Mesenchymal stem cell (in vitro differentiated cells and primary cell): ENCODE measurements at regions not wholly inside any gene's neighbourhood (a gene's known extent, or its start where the extent isn't known, plus 50 kb on each side); places are given as distances from the start of the nearest gene placed in this dataset.
"Not testable (repeated sequence)": the region's sequence is repeated elsewhere in the genome, so short reads cannot be mapped to it uniquely, and the experiment has no call there.

Source experiments
- DNase-seq: peaks from one replicate; pipeline ENCODE4 v3.0.0-alpha.2; 2013
- H2AFZ ChIP-seq: one replicate; pipeline ENCODE4 v1.6.1; 2013; ENCODE audit warnings: low read depth, mild to moderate bottlenecking, control low read depth, inconsistent platforms, low read length, moderate library complexity
- H2AK5ac ChIP-seq: 2 replicates; pipeline ENCODE4 v1.6.1; 2013; ENCODE audit warnings: low read length, moderate library complexity, mild to moderate bottlenecking, inconsistent platforms; ENCODE audit not compliant: severe bottlenecking
- H2BK120ac ChIP-seq: one replicate; pipeline ENCODE4 v1.6.1; 2013; ENCODE audit warnings: low read depth, mild to moderate bottlenecking, inconsistent platforms, low read length, moderate library complexity
- H2BK12ac ChIP-seq, 2 experiments: one replicate each; pipeline ENCODE4 v1.6.1; 2013; ENCODE audit warnings: inconsistent platforms in 2 of 2, low read length in 2 of 2, mild to moderate bottlenecking in 2 of 2, moderate library complexity in 2 of 2, control low read depth in 1 of 2
- H2BK15ac ChIP-seq: one replicate; pipeline ENCODE4 v1.6.1; 2013; ENCODE audit warnings: mild to moderate bottlenecking, low read depth, inconsistent platforms; ENCODE audit not compliant: poor library complexity, severe bottlenecking
- H2BK5ac ChIP-seq: 2 replicates; pipeline ENCODE4 v1.6.1; 2013; ENCODE audit warnings: low read depth, mild to moderate bottlenecking, low read length, control low read depth, inconsistent platforms; ENCODE audit not compliant: poor library complexity, severe bottlenecking
- H3K14ac ChIP-seq, 2 experiments: one replicate each; pipeline ENCODE4 v1.6.1; 2013; ENCODE audit warnings: inconsistent platforms in 2 of 2, low read length in 2 of 2, control low read depth in 1 of 2, mild to moderate bottlenecking in 1 of 2, moderate library complexity in 1 of 2
- H3K18ac ChIP-seq, 2 experiments: one replicate each; pipeline ENCODE4 v1.6.1; 2013; ENCODE audit warnings: inconsistent platforms in 2 of 2, low read length in 2 of 2, control low read depth in 1 of 2, low read depth in 1 of 2, mild to moderate bottlenecking in 1 of 2
- H3K23ac ChIP-seq, 2 experiments: one replicate each; pipeline ENCODE4 v1.6.1; 2013; ENCODE audit warnings: inconsistent platforms in 2 of 2, low read length in 2 of 2, mild to moderate bottlenecking in 2 of 2, moderate library complexity in 2 of 2, control low read depth in 1 of 2
- H3K27ac ChIP-seq: 2 replicates; pipeline ENCODE4 v1.5.1; 2013; ENCODE audit warnings: mild to moderate bottlenecking, moderate library complexity, low read length, control low read depth, inconsistent platforms; ENCODE audit not compliant: poor library complexity, severe bottlenecking
- H3K27me3 ChIP-seq, 2 experiments: 2 replicates each; pipeline versions ENCODE4 v1.6.1 to v1.7.0; 2013; ENCODE audit warnings: low read length in 2 of 2, mild to moderate bottlenecking in 2 of 2, moderate library complexity in 2 of 2, control low read depth in 1 of 2, inconsistent platforms in 1 of 2; ENCODE audit not compliant: control insufficient read depth in 1 of 2, insufficient read depth in 1 of 2
- H3K36me3 ChIP-seq, 2 experiments: 2 replicates each; pipeline versions ENCODE4 v1.6.1 to v1.7.0; 2013; ENCODE audit warnings: low read length in 2 of 2, control low read depth in 1 of 2, inconsistent platforms in 1 of 2, low read depth in 1 of 2, mild to moderate bottlenecking in 1 of 2; ENCODE audit not compliant: insufficient read depth in 2 of 2, control insufficient read depth in 1 of 2
- H3K4ac ChIP-seq, 2 experiments: one replicate each; pipeline ENCODE4 v1.6.1; 2013; ENCODE audit warnings: inconsistent platforms in 2 of 2, low read length in 2 of 2, mild to moderate bottlenecking in 2 of 2, moderate library complexity in 2 of 2, control low read depth in 1 of 2, low read depth in 1 of 2
- H3K4me1 ChIP-seq: 2 replicates; pipeline ENCODE4 v1.6.1; 2013; ENCODE audit warnings: low read depth, low read length, control low read depth; ENCODE audit not compliant: control insufficient read depth, insufficient read depth
- H3K4me2 ChIP-seq: 2 replicates; pipeline ENCODE4 v1.6.1; 2013; ENCODE audit warnings: low read length, mild to moderate bottlenecking, inconsistent platforms; ENCODE audit not compliant: poor library complexity, severe bottlenecking
- H3K4me3 ChIP-seq, 2 experiments: 2 replicates each; pipeline versions ENCODE4 v1.5.1 to v1.7.0; 2013; ENCODE audit warnings: low read length in 2 of 2, mild to moderate bottlenecking in 2 of 2, control low read depth in 1 of 2, low read depth in 1 of 2; ENCODE audit not compliant: insufficient read depth in 1 of 2
- H3K79me1 ChIP-seq: replicated peaks from 2 replicates; pipeline ENCODE4 v1.6.1; 2013; ENCODE audit warnings: mild to moderate bottlenecking, control low read depth, low read length, inconsistent platforms; ENCODE audit not compliant: poor library complexity, severe bottlenecking
- H3K9ac ChIP-seq: 2 replicates; pipeline ENCODE4 v1.7.0; 2013; ENCODE audit warnings: mild to moderate bottlenecking, low read length, moderate library complexity
- H3K9me3 ChIP-seq: 2 replicates; pipeline ENCODE4 v1.7.0; 2013; ENCODE audit warnings: mild to moderate bottlenecking, low read length; ENCODE audit not compliant: control insufficient read depth
- H4K8ac ChIP-seq: one replicate; pipeline ENCODE4 v1.6.1; 2013; ENCODE audit warnings: inconsistent platforms, mild to moderate bottlenecking, low read length, moderate library complexity
- H4K91ac ChIP-seq: one replicate; pipeline ENCODE4 v1.6.1; 2013; ENCODE audit warnings: mild to moderate bottlenecking, low read length, inconsistent platforms
- WGBS: methylation state at CpG from one replicate; pipeline ENCODE4 v1.1.7; 2013; ENCODE audit warnings: mixed read lengths; 5-methylcytosine and 5-hydroxymethylcytosine counted together

DNA sequence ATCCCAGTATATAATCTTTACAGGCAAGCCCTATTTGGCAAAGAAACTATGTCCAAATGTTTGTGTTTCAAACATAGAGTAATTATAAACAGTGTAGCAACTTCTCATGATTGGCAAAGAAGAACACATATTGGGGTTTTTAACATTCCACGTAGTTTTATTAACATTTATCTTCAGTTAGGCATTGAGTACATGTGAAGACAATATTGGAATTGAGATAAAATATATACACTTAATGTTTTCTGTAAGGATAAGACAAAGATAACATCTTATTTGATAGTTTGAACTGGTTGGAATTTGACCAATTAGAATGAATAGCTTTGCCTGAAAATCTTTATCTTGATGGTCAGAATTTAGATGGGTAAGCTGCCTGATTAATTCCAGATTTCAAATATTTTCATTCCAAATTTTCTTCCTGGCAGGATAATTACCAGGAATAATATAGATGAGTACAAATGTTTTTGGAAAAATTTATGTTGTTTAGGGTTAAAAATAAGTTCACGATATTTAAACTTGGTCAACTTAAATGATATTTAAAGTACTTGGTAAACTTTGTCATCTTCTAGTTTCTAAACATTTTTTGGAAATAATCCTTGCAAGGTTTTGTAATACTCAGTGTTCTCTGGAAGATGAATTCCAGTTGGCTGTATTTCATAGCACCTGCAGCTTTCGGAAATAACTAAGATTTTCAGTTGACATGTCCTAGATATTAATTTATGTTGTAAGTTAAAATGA is 536.5 kb upstream of the SPRY2 start:
- H2AFZ ChIP-seq: no peak overlapping the region
- no peaks in the 10 kb centered on the region for H3K4me1 ChIP-seq
- H2BK120ac ChIP-seq: no peak overlapping the region
- H4K8ac ChIP-seq: no peak overlapping the region
- no peak overlapping the region for H3K4me2 ChIP-seq
- no peaks in the 10 kb centered on the region for H3K27me3 ChIP-seq
- DNase-seq: no peak
- 100% methylated on average over 1 of the region's 3 CpGs for WGBS
- no peaks in the 10 kb centered on the region for H3K9me3 ChIP-seq
- no peak overlapping the region for H3K9ac ChIP-seq
- no peak overlapping the region for H3K4me3 ChIP-seq
- H3K36me3 ChIP-seq: no peaks in the 10 kb centered on the region
- H2AK5ac ChIP-seq: no peak overlapping the region
- no peak overlapping the region for H3K14ac ChIP-seq
- no peak overlapping the region for H2BK12ac ChIP-seq
- H3K79me1 ChIP-seq: no peaks in the 10 kb centered on the region
- no peak overlapping the region for H3K23ac ChIP-seq
- no peak overlapping the region for H3K27ac ChIP-seq
- no peak overlapping the region for H2BK15ac ChIP-seq
- no peak overlapping the region for H4K91ac ChIP-seq
- no peak overlapping the region for H3K4ac ChIP-seq
- H2BK5ac ChIP-seq: no peak overlapping the region
- no peak overlapping the region for H3K18ac ChIP-seq

- Histone ChIP-seq H3K4me2 (no peak overlapping the region), H3K27me3 (no peaks in the 10 kb centered on the region), H3K9ac (no peak overlapping the region), H3K4ac (peak overlapping the region in 1 of 2 experiments; percentile 3), H2BK120ac (no peak overlapping the region), H3K23ac (no peak overlapping the region), H4K8ac (no peak overlapping the region), H3K4me3 (no peak overlapping the region), H4K91ac (no peak overlapping the region), H2BK5ac (no peak overlapping the region), H2AFZ (no peak overlapping the region), H3K27ac (no peak overlapping the region), H3K18ac (no peak overlapping the region), H3K14ac (no peak overlapping the region), H2AK5ac (no peak overlapping the region), H2BK12ac (peak overlapping the region; percentile 49 to 77), H2BK15ac (no peak overlapping the region), H3K79me1 (no peaks in the 10 kb centered on the region), H3K4me1 (no peaks in the 10 kb centered on the region), H3K36me3 (no peaks in the 10 kb centered on the region), H3K9me3 (no peaks in the 10 kb centered on the region)
- no CpG with 5 or more reads among the region's 1 CpG for WGBS
- no peak for DNase-seq
Observed at GRCh38 chr13:80873589-80873988, 532.7 kb upstream of the SPRY2 start.

GRCh38 chr13:80871971-80872370 is 531.0 kb upstream of the SPRY2 start:
- not testable (repeated sequence) for H3K23ac ChIP-seq, DNase-seq, H2AK5ac ChIP-seq, H3K27me3 ChIP-seq, H2BK12ac ChIP-seq, H3K9me3 ChIP-seq, H3K36me3 ChIP-seq, H3K4me2 ChIP-seq, H2BK5ac ChIP-seq, H3K4me1 ChIP-seq, H2BK120ac ChIP-seq, H3K4ac ChIP-seq, H3K9ac ChIP-seq, H3K27ac ChIP-seq, H3K79me1 ChIP-seq, H2BK15ac ChIP-seq, H4K91ac ChIP-seq, H4K8ac ChIP-seq, H2AFZ ChIP-seq, H3K4me3 ChIP-seq, H3K18ac ChIP-seq, H3K14ac ChIP-seq
- WGBS: 66% methylated on average over 4 of the region's 7 CpGs

GRCh38 chr13:80871481-80871880 is 530.6 kb upstream of the SPRY2 start:
- no peak overlapping the region for H3K27ac ChIP-seq
- no peak overlapping the region for H2BK12ac ChIP-seq
- H3K4me1 ChIP-seq: no peaks in the 10 kb centered on the region
- DNase-seq: peak; percentile 17
- H4K8ac ChIP-seq: no peak overlapping the region
- 73% methylated on average over 3 of the region's 4 CpGs for whole genome bisulfite sequencing
- H3K27me3 ChIP-seq: no peaks in the 10 kb centered on the region
- no peaks in the 10 kb centered on the region for H3K79me1 ChIP-seq
- no peak overlapping the region for H2AK5ac ChIP-seq
- H2AFZ ChIP-seq: no peak overlapping the region
- no peak overlapping the region for H3K4me2 ChIP-seq
- no peak overlapping the region for H2BK120ac ChIP-seq
- H3K36me3 ChIP-seq: no peaks in the 10 kb centered on the region
- no peak overlapping the region for H3K23ac ChIP-seq
- H3K4ac ChIP-seq: no peak overlapping the region
- H3K4me3 ChIP-seq: no peak overlapping the region
- no peak overlapping the region for H3K9ac ChIP-seq
- H3K18ac ChIP-seq: no peak overlapping the region
- H3K9me3 ChIP-seq: no peaks in the 10 kb centered on the region
- no peak overlapping the region for H2BK15ac ChIP-seq
- no peak overlapping the region for H3K14ac ChIP-seq
- H2BK5ac ChIP-seq: no peak overlapping the region
- no peak overlapping the region for H4K91ac ChIP-seq
